NCI-H2029 treated with DMSO at 0.1 percent for 48 hours (cell line): ENCODE measurements at regions not wholly inside any gene's neighbourhood (a gene's known extent, or its start where the extent isn't known, plus 50 kb on each side); places are given as distances from the start of the nearest gene placed in this dataset.

ENCODE experiments used
- DNase-seq: peaks from one replicate; lab custom pipeline; 2025; lab: John Stamatoyannopoulos, UW

- no peak for DNase-seq
Measured at GRCh38 chr10:29962166-29962850, 97.1 kb downstream of the JCAD start.

GRCh38 chr10:29961351-29961750, 98.0 kb downstream of the JCAD start:
- no peak for DNase-seq

DNA sequence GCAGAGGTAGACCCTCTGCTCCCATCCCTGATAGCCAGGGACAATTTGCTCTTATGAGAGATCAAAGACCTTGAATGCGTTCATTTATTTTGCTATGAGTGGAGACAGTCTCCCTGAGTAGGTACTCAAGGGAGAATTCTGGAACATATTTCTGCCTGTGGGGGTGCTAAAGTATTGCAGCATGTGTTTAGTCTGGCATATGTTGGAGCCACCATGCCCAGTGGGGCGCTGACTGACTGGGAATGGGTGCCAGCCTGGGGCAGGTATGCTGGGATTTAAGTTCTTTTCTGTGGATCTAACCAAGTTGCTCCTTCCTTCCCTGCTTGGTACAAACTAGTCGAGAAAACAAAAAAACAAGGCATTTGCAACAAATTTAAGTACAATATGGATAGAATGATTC, 99.1 kb downstream of the JCAD start:
- DNase-seq = no peak

GRCh38 chr10:29959586-29959985, 99.8 kb downstream of the JCAD start:
- DNase-seq = no peak

GRCh38 chr10:29958440-29958839, 100.9 kb downstream of the JCAD start:
- no peak for DNase-seq

DNA sequence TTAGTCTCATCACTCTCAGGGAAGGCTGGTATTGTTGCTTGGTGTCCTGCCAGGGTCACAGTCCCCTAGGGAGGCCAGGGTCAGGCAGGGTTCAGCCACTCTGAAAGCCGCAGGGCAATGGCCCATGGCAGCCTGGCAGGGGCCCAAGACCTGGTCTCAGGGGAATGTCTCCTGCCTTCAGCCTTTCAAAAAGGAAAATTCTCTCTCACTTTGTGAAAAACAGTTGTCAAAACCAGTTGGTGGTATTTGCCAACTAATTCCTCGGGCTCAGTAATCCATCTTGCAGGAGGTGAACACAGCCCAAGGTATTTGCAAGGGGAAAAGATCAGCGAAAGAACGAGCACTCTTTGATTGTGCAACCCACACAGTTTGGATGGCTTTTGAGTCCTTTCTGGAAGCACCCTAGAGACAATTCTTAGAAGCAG, 101.5 kb downstream of the JCAD start:
- DNase-seq = no peak

GRCh38 chr10:29957236-29957635, 102.2 kb downstream of the JCAD start:
- no peak for DNase-seq

- no peak for DNase-seq
Measured at GRCh38 chr10:29956335-29956924, 103.0 kb downstream of the JCAD start.

- no peak for DNase-seq
Measured at GRCh38 chr10:29955329-29955935, 104.0 kb downstream of the JCAD start.

DNA sequence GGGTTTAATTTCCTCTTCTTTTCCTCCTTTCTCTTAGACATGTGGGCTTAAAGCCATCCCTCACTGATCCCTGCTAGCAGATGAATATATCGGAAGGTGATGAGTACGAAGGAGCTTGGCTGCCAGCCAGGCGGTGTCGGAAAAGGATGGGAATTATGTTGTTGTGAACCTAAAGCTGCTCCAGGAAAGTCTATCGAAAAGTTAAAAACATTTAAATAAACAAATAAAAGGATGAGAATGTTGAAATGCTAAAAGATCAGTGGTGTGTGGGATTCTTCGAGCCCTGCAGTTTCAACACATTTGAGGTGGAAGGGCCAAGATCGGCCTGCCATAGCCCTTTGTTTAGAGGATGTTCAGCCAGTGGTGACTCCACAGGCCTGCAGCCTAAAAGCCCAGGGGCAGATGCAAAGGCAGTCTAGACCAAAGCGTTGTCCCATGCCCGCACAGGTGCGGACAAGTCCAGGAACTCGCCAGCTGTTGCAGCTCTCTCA, 107.9 kb downstream of the JCAD start:
- DNase-seq = no peak

GRCh38 chr10:29950391-29950790, 109.0 kb downstream of the JCAD start:
- DNase-seq = no peak

DNA sequence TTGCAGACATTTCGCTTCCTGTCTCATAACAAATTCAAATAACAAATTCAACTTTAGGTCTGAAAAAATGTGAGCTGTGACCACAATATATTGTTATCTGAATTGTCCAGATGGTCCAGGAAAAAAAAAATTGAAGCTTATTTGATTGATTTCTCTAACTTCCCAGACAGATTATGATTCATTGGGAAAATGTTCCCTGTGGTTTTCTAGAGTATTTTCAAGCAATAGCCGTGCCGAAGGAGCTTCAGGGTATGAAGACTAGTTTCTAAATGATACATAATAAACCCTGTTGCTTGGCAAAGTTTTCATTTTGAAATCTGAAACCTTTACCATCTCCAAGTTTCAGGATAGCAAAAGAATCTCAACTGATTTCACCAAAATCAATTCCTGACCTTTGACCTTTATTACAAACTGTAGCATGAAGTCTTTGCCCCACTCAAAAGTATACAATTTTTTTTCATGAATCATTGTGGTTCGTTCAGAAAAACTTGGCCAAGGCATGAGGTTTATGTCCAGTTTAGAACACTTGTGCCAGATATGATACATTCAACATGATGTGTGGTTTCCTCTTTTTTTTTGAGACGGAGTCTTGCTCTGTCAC, 109.9 kb downstream of the JCAD start:
- DNase-seq = no peak

DNA sequence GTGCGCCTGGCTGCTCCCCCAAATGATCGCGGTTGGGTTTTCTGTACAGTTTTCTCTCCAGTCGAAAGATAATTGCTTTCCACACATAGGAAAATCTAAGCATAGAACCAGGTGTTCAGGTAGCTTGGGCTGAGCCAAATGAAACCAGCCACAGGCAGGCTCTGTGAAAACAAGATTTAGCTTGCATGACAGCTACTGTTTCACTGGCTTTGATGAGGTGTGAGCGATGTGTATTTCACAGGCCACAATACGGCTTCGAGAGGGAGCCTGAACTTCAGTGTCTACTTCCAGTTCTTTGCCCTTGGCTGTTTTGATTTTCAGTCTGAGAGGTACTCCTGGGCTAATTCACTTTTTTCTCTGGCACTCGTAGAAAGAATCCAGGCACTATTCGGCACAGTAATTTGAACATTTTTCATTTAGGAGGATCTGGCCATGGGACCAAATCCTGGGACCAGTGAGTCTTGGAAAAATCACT, 110.5 kb downstream of the JCAD start:
- DNase-seq = no peak

DNA sequence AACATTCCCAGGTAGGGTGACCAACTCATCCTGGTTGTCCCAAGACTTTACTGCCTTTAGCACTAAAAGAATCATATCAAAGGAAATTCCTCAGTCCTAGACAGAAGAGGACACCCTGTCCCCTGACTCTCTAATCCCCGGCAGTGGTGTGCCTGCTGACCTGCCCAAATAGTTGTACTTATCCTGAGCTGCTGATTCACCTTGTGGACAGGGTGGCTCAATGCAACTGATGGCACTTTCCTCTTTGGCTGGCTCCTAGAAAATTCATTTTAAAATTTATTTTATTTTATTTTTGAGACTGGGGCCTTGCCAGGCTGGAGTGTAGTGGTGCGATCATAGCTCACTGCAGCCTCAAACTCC, 111.7 kb downstream of the JCAD start:
- no peak for DNase-seq

DNA sequence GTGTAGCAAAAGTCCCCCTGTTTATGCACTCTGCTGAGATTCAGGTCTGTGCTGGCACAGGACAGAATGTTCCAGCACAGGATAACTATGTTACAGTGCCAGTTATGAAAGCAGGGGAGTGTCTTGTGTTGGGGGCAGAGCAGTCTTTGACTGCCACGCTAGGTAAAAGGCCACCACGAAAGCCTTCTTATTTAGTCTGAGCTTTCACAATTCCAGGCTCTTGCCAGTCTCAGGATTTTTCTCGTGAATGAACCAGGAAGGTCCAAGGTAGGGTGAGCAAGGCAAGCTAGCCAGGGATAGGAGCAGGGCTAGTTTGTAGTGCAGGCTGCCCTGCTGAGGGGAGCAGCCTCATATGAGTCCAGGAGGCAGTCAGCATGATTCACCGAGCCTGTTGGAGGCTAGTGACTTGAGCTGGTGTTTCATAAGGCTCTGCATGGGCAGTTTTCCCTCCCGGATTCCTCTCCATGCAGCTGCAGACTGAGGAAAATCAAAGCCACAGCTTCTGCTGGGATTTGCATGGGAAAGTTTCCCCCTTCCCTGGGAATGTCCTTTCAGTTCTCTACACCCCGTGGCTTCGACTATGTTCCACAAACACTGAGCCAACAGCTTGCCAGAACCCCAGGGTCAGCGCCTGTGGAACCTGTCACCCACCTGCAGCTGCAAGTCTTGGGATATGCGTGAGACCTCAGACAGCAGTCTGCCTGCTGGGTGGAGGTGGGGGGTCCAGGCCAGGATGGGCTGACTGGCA, 112.3 kb downstream of the JCAD start:
- no peak for DNase-seq

- no peak for DNase-seq
Measured at GRCh38 chr10:29946614-29946952, 112.8 kb downstream of the JCAD start.

DNA sequence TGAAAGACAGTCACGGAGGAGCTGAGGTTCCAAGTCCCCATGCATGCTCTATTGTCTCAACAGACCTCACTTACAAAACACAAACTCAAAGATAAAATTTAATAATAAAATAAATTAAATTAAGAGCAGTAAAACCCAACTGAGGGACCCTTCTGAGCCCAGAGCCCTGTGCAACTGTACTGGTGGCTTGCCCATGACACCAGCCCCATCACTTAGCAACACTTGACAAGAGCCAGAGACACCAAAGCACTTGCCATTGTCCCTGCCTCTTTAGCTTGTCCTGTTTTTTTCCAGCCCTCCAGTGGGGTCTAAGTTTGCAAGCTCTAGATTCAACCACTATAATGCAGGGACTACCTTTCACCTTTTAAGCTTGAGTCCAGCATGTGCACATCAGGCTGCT, 117.9 kb downstream of the JCAD start:
- no peak for DNase-seq

DNA sequence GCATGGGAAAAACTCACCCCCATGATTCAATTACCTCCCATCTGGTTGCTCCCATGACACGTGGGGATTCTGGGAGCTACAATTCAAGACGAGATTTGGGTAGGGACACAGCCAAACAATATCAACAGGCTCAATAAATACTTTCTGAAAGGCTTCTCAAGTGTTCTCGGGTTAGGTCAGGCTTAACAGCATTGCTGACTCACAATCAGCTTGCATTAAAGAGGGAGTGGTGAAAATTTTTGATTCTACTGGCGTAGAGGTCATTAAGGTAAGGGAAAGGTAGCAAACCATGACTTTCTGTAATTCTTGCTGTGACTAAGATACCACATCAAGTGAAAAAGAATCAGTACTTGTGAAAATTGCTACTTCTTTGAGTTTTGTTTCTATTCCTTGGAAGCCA, 126.4 kb downstream of the JCAD start:
- DNase-seq = no peak

DNA sequence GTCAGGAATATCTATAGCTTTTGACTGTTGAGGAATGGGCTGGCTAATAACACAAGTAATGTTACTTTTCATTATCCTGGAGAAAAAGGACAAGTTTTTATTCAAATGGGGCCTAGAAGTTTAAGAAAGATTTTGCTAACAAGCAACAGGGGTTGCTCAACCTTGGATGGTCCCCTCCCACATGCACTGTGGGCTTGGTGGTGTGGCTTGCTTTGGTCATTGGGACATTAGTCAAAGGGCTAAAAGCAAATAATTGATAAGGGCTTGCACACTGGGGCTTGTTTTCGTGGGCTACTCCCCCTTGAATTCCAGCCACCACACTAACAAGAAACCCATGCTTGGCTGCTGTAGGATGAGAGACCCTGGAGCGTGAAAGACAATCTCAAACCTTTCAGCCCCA, 127.6 kb downstream of the JCAD start:
- DNase-seq = no peak

DNA sequence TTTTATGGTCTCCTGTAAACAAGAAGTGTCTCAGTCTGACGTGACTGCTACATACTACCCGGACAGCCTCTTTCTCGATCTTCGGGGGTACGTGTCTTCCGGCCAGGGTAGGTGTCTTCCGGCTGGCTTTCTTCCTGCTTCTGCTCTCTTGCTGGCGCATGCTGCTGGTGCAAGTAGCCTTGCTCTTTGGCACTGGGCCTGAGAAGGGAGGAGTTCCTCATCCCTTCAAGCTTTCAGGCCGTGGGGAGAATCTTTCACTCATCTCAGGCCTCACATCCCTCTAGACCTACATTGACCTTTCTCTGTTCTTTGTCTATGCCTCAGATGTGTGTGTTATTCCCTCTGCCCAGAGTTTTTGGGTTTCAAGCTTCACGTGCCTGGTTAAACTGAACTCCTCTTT, 130.4 kb downstream of the JCAD start:
- DNase-seq = no peak

GRCh38 chr10:29926693-29927048, 132.7 kb downstream of the JCAD start:
- no peak for DNase-seq
